Chondrocyte (in vitro differentiated cells): ENCODE measurements at regions not wholly inside any gene's neighbourhood (a gene's known extent, or its start where the extent isn't known, plus 50 kb on each side); places are given as distances from the start of the nearest gene placed in this dataset.

ENCODE experiments used
- DNase-seq: peaks from one replicate; pipeline ENCODE4 v3.0.0; 2021; ENCODE audit warnings: mixed read lengths, low spot score
- H3K27ac Mint-ChIP-seq: one replicate; pipeline ENCODE4 v1.8.0; 2021; ENCODE audit warnings: mild to moderate bottlenecking, moderate library complexity, mixed read lengths; ENCODE audit not compliant: unreplicated experiment
- H3K27me3 Mint-ChIP-seq: 2 replicates; pipeline ENCODE4 v1.8.0; 2021; ENCODE audit warnings: low read depth, mixed read lengths
- H3K36me3 Mint-ChIP-seq: 2 replicates; pipeline ENCODE4 v1.8.0; 2021; ENCODE audit warnings: low read depth, mixed read lengths
- H3K4me1 Mint-ChIP-seq: 2 replicates; pipeline ENCODE4 v1.8.0; 2021; ENCODE audit warnings: low read depth, mild to moderate bottlenecking, mixed read lengths
- H3K4me3 Mint-ChIP-seq: one replicate; pipeline ENCODE4 v1.8.0; 2021; ENCODE audit warnings: mild to moderate bottlenecking, moderate library complexity, mixed read lengths; ENCODE audit not compliant: unreplicated experiment
- H3K9me3 Mint-ChIP-seq: 2 replicates; pipeline ENCODE4 v1.8.0; 2021; ENCODE audit warnings: low read depth, mixed read lengths
- CTCF ChIP-seq: fragments of 200-600 bp; sonication (generic); IDR thresholded peaks from 2 replicates; pipeline ENCODE4 v1.5.0; 2021; ENCODE audit warnings: antibody characterized with exemption, mild to moderate bottlenecking, moderate library complexity

- H3K9me3 Mint-ChIP-seq: no peaks in the 10 kb centered on the region
- no peak overlapping the region for H3K4me3 Mint-ChIP-seq
- no peaks in the 10 kb centered on the region for H3K36me3 Mint-ChIP-seq
- peaks cover 65% of the 10 kb centered on the region for H3K27me3 Mint-ChIP-seq
- H3K27ac Mint-ChIP-seq: no peak overlapping the region
- TF ChIP-seq CTCF: no peak
- peaks cover 2% of the 10 kb centered on the region for H3K4me1 Mint-ChIP-seq
- DNase-seq: no peak
Measured at GRCh38 chr13:76503291-76503690, 382.9 kb downstream of the KCTD12 start.

GRCh38 chr13:76500894-76501293 lies 385.3 kb downstream of the KCTD12 start:
- Mint-ChIP-seq H3K9me3 (no peaks in the 10 kb centered on the region), H3K4me1 (peaks cover 2% of the 10 kb centered on the region), H3K27ac (no peak overlapping the region), H3K4me3 (no peak overlapping the region), H3K27me3 (peaks cover 61% of the 10 kb centered on the region), H3K36me3 (no peaks in the 10 kb centered on the region)
- no peak for TF ChIP-seq CTCF
- no peak for DNase-seq

GRCh38 chr13:76499891-76500290 lies 386.3 kb downstream of the KCTD12 start:
- Mint-ChIP-seq H3K9me3 (no peaks in the 10 kb centered on the region), H3K36me3 (no peaks in the 10 kb centered on the region), H3K27ac (no peak overlapping the region), H3K27me3 (peaks cover 53% of the 10 kb centered on the region), H3K4me1 (peaks cover 2% of the 10 kb centered on the region), H3K4me3 (no peak overlapping the region)
- no peak for TF ChIP-seq CTCF
- DNase-seq: no peak

DNA sequence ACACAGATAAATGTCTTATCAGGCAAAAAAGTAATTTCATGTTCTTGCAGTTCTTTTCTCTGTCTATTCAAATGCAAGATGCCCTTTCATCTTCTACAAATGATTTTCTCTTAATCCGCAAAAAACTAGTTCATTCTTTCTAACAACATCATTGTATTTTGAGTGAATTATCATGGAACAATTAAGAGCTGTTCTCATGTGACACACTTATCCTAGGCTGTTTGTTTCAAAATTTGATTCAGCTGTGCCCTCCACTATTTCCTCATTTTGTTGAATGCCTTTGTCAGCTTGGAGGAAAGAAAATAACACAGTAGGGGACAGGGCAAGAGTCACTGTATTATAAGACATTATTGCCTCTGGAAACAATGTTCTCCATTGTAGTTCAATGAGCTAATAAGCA lies 396.9 kb downstream of the KCTD12 start:
- H3K9me3 Mint-ChIP-seq: no peaks in the 10 kb centered on the region
- no peak overlapping the region for H3K27ac Mint-ChIP-seq
- H3K36me3 Mint-ChIP-seq: no peaks in the 10 kb centered on the region
- no peak for TF ChIP-seq CTCF
- no peak overlapping the region for H3K4me3 Mint-ChIP-seq
- DNase-seq: no peak
- H3K4me1 Mint-ChIP-seq: no peaks in the 10 kb centered on the region
- H3K27me3 Mint-ChIP-seq: peaks cover 11% of the 10 kb centered on the region

DNA sequence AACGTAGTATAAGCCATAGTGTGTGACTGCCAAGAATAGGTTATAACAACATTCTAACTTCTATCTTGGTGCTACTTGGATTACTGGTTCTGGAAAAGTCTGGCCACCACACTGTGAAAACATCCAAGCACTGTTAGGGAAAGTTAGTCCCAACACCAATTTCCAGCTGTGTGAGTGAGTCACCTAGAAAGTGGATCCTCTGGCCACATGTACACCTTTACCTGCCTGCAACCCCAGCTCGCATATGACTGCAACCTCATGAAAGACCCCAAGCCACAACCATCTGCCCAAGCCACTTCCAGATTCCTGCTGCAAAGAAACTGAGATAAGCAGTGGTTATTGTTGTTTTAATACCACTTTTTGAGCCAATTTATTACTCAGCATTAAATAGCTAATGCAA lies 404.5 kb downstream of the KCTD12 start:
- peaks cover 3% of the 10 kb centered on the region for H3K4me1 Mint-ChIP-seq
- H3K9me3 Mint-ChIP-seq: peaks cover 5% of the 10 kb centered on the region
- TF ChIP-seq CTCF: no peak
- no peak for DNase-seq
- no peak overlapping the region for H3K27ac Mint-ChIP-seq
- no peaks in the 10 kb centered on the region for H3K36me3 Mint-ChIP-seq
- no peaks in the 10 kb centered on the region for H3K27me3 Mint-ChIP-seq
- H3K4me3 Mint-ChIP-seq: no peak overlapping the region
